NCI-H2081 treated with DMSO at 0.1 percent for 48 hours (cell line): ENCODE measurements at regions not wholly inside any gene's neighbourhood (a gene's known extent, or its start where the extent isn't known, plus 50 kb on each side); places are given as distances from the start of the nearest gene placed in this dataset.
A peak's percentile ranks its signal among the peaks of the same experiment; 100 is the strongest.
"Not testable (repeated sequence)": the region's sequence is repeated elsewhere in the genome, so short reads cannot be mapped to it uniquely, and the experiment has no call there.

ENCODE experiments used
- DNase-seq: peaks from one replicate; lab custom pipeline; 2025; lab: John Stamatoyannopoulos, UW

DNA sequence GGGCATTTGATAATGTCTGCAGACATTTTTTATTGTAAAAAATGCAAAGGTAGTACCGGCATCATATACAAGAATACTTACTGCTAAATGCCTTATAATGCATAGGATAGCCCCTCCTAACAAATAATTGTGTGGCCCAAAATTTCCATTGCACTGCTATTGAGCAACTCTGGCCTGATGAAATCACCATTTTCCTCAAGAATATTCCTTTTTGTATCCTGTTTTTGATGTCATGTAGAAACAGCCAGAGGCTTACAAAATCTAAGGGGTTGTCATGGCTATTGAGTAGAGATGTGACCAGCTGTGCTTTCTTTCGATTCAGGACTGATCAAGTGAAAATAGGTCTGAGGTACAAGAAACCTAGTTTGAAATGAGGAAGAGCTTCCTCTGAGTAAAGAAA is 854.3 kb downstream of the KCNA4 start:
- DNase-seq = no peak

DNA sequence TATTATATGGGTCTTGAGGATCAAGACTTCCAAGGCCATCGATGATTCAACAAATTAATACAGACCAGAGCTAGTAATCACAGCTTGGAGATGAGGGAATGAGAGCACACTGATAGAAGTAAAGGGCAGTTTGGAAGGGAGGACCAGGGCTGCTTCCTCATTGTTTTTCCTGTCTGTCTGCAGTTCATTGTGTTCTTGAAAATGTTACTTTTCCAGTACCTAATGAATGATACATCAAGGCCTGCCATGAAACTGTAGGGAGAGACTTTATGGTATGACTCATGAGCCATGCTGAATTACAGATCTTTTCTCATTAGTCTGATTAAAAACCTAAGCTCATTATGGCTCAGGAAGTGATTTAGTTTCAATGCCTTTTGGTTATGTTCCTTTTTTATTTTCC is 855.6 kb downstream of the KCNA4 start:
- no peak for DNase-seq

- peak; percentile 36 for DNase-seq
Measured at GRCh38 chr11:29159552-29160465, 857.0 kb downstream of the KCNA4 start.

GRCh38 chr11:29153078-29153477 is 863.8 kb downstream of the KCNA4 start:
- no peak for DNase-seq

GRCh38 chr11:29142573-29142972 is 874.3 kb downstream of the KCNA4 start:
- DNase-seq = not testable (repeated sequence)

DNA sequence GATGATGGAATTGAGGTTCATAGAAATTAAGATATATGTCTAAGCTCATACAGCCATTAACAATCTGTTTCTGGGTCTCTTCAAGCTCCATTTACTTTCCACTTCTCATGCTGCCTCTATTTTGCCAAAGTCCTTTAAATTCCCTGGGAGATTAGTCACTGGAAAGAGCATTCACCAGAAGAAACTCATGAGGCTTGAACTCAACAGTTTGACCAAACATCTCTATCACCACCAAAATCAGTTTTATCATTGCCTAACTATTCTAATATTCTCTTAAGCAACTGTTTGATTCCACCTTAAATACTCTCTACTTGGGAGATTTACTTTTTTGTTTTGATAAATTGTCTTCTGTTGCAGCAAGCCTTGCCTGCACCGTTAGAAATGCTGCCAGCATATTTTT is 881.3 kb downstream of the KCNA4 start:
- DNase-seq = no peak

DNA sequence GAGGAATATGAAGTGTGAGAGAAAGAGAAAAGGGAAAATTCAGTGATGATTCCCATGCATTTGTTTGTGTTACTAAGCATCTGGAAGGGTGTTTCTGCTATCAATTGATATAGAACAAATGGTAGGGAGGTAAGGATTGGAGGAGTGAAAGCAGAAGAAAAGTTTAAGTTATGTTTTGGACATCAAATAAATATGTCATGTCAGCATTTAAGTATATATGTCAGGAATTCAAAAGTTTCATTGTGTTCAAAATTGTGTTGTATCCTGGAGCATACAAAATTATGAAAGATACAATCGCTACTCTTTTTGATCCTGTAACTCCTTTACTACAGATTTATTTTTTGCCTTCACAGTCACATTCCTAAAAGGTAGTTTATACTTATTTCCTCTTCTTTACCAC is 885.8 kb downstream of the KCNA4 start:
- DNase-seq = no peak

GRCh38 chr11:29129844-29130243 is 887.0 kb downstream of the KCNA4 start:
- no peak for DNase-seq

DNA sequence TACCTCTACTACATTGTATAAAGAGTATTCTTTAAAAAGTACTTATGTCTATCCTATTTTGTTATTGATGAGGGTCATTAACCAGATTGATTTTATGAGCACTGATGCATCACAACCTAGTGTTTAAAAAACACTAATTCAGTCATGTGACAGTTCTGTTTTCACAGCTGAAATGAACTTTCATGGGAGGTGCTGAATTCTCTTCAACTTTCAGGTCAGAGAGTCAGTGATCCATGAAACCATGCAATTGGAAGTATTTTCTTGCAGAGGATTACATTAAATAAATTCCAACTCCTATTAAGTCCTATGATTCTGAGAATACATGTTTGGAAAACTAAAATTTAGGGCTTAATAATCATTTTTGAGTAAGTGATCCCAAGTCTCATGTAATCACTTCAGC is 889.4 kb downstream of the KCNA4 start:
- no peak for DNase-seq

- DNase-seq = no peak
Measured at GRCh38 chr11:29125606-29126005, 891.2 kb downstream of the KCNA4 start.

- no peak for DNase-seq
Measured at GRCh38 chr11:29124470-29124869, 892.4 kb downstream of the KCNA4 start.

- DNase-seq = no peak
Measured at GRCh38 chr11:29119707-29120618, 896.9 kb downstream of the KCNA4 start.

GRCh38 chr11:29119116-29119515 is 897.7 kb downstream of the KCNA4 start:
- no peak for DNase-seq

GRCh38 chr11:29100967-29101366 is 915.9 kb downstream of the KCNA4 start:
- no peak for DNase-seq

DNA sequence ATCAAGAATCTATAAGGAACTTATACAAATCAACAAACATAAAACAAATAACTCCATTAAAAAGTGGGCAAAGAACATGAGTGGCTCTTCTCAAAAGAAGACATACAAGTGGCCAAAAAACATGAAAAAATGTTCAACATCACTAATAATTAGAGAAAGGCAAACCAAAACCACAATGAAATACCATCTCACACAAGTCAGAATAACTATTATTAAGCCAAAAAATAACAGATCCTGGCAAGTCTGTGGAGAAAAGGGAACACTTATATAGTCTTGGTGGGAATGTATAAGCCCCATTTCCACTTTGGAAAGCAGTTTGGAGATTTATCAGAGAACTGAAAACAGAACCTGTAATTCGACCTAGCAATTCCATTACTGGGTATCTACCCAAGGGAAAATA is 921.0 kb downstream of the KCNA4 start:
- no peak for DNase-seq

DNA sequence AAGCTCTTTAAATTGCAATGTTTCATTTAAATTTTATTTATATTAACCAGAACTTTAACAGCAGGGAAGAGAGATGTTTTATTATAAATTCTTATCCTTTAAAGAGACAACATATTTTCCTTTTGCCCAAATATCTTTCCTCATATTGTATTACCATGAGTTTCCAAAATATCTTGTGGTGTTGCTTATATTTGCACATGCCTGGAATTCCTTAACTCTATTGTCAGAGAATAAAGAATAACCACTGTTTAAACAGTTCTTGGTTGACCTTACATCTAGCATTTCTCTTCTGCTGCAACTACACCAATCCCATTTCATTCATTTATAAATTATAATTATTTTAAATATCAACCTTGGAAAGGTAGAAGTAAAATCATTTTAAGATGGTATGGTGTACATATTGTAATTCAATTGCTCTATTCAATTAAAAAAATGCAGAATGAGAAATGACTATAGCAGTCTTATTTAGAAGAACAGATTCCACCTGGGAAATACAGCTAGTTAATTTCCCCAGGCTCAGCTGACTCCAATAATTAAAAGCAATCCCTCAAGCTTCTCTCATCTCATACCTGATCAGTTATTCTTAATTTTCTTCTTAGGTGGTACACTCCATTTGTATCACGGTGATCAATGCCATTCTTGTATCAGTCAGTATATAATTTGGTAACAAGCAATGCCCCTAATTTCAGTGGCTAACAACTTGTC is 923.3 kb downstream of the KCNA4 start:
- DNase-seq = no peak

GRCh38 chr11:29087200-29087812 is 929.5 kb downstream of the KCNA4 start:
- DNase-seq = no peak

DNA sequence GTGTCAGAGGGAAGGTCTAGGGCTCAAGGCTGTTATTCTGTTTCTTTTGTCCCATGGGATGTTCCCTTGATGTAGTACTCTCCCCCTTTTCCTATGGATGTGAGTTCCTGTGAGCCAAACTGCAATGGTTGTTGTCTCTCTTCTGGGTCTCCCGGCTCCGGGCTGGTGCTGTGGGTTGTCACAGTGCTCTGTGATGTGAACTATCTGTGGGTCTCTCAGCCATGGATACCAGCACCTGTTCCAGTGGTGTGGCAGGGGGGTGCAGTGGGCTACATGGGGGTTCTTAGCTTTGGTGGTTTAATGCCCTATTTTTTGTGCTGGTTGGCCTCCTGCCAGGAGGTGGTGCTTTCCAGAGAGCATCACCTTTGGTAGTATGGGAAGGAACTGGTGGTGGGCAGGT is 941.1 kb downstream of the KCNA4 start:
- no peak for DNase-seq

DNA sequence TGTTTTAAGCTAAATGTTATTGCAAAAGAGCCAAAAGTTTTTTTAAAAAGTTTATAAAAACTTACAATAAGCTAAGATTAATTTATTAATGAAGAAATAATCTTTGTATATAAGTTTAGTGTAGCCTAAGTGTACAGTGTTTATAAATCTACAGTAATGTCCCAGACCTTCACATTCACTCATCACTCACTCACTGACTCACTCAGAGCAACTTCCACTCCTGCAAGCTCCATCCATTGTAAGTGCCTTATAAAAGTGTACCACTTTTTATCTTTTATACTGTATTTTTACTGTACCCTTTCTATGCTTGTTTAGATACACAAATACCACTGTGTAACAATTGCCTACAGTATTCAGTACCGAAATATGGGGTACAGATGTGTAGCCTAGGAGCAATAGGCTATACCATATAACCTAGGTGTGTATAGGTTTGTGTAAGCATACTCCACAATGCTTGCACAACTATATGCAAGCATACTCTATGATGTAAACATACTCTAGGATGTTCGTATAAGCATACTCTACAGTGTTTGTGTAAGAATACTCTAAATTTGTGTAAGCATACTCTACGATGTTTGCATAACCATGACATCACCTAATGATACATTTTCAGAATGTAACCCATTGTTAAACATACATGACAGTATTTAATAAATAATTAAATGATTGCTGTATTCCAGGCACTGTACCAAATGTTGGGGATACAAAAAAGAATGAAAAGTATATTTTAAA is 953.0 kb downstream of the KCNA4 start:
- no peak for DNase-seq

GRCh38 chr11:29061452-29061851 is 953.3 kb downstream of the METTL15 start:
- no peak for DNase-seq

DNA sequence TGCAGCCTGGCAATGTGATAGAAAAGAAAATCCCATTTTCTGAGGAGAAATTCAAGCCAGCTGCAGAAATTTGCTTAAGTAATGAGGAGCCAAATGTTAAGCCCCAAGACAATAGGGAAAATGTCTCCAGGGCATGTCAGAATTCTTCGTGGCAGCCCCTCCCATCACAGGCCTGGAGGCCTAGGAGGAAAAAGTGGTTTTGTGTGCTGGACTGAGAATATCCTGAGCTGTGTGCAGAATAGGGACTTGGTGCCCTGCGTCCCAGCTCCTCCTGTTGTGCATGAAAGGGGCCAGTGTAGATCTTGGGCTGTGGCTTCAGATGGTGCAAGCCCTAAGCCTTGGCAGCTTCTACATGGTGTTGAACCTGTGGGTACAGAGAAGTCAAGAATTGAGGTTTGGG is 948.3 kb downstream of the METTL15 start:
- DNase-seq = not testable (repeated sequence)
